Fibroblast of lung (primary cell): ENCODE measurements at regions not wholly inside any gene's neighbourhood (a gene's known extent, or its start where the extent isn't known, plus 50 kb on each side); places are given as distances from the start of the nearest gene placed in this dataset.

Experiments
- DNase-seq, 2 donors: peaks; one replicate each; pipeline versions ENCODE4 v3.0.0 to v3.0.0-alpha.2; 2010; ENCODE audit warnings: low read depth in 2 of 2
- H2AFZ ChIP-seq: 2 replicates; pipeline ENCODE4 v1.5.1; 2012; ENCODE audit warnings: low read length, control low read depth, inconsistent platforms
- H3K27ac ChIP-seq: 2 replicates; pipeline ENCODE4 v1.5.1; 2011; ENCODE audit warnings: low read length, control low read depth; ENCODE audit not compliant: insufficient read depth
- H3K27me3 ChIP-seq: 2 replicates; pipeline ENCODE4 v1.5.1; 2011; ENCODE audit warnings: mild to moderate bottlenecking, low read length; ENCODE audit not compliant: control insufficient read depth, insufficient read depth
- H3K36me3 ChIP-seq: 2 replicates; pipeline ENCODE4 v1.5.1; 2011; ENCODE audit warnings: low read length; ENCODE audit not compliant: control insufficient read depth, insufficient read depth
- H3K4me1 ChIP-seq: 2 replicates; pipeline ENCODE4 v1.5.1; 2011; ENCODE audit warnings: low read length; ENCODE audit not compliant: control insufficient read depth, insufficient read depth; ENCODE audit errors: extremely low read depth
- H3K4me2 ChIP-seq: 2 replicates; pipeline ENCODE4 v1.5.1; 2011; ENCODE audit warnings: low read length, control low read depth; ENCODE audit not compliant: insufficient read depth; ENCODE audit errors: extremely low read depth
- H3K4me3 ChIP-seq, 4 experiments: fragments of 200-600 bp in 1 of 4; sonication (generic) in 1 of 4; replicated peaks in 1 of 4; 2 replicates each; pipeline ENCODE4 v1.5.1; 2011 to 2016; ENCODE audit warnings: low read length in 4 of 4, low read depth in 3 of 4, mild to moderate bottlenecking in 3 of 4, control low read depth in 2 of 4, inconsistent platforms in 1 of 4, mixed read lengths in 1 of 4; ENCODE audit not compliant: insufficient read depth in 1 of 4; ENCODE audit errors: control extremely low read depth in 1 of 4
- H3K79me2 ChIP-seq: 2 replicates; pipeline ENCODE4 v1.5.1; 2012; ENCODE audit warnings: mild to moderate bottlenecking, low read length, inconsistent platforms; ENCODE audit not compliant: control insufficient read depth, insufficient read depth
- H3K9ac ChIP-seq: 2 replicates; pipeline ENCODE4 v1.5.1; 2011; ENCODE audit warnings: mild to moderate bottlenecking, low read length, control low read depth; ENCODE audit not compliant: insufficient read depth
- H3K9me3 ChIP-seq: 2 replicates; pipeline ENCODE4 v1.5.1; 2012; ENCODE audit warnings: low read depth, low read length; ENCODE audit not compliant: control insufficient read depth, insufficient read depth
- H4K20me1 ChIP-seq: 2 replicates; pipeline ENCODE4 v1.5.1; 2011; ENCODE audit warnings: low read length; ENCODE audit not compliant: control insufficient read depth, insufficient read depth; ENCODE audit errors: extremely low read depth
- CTCF ChIP-seq, 2 donors: IDR thresholded peaks in 1 of 2; conservative IDR thresholded peaks in 1 of 2; 1 replicate in 1 of 2; 2 replicates in 1 of 2; pipeline ENCODE4 v1.5.1; 2011 to 2012; ENCODE audit warnings: low read length in 2 of 2, control low read depth in 1 of 2, inconsistent platforms in 1 of 2, low read depth in 1 of 2, mild to moderate bottlenecking in 1 of 2
- EZH2 ChIP-seq: IDR thresholded peaks from 2 replicates; pipeline ENCODE4 v1.5.1; 2012; ENCODE audit warnings: low read length, control low read depth, mild to moderate bottlenecking; ENCODE audit errors: missing control alignments

- no peak overlapping the region for H2AFZ ChIP-seq
- no peaks in the 10 kb centered on the region for H3K9me3 ChIP-seq
- no peaks in the 10 kb centered on the region for H3K27me3 ChIP-seq
- no peaks in the 10 kb centered on the region for H3K4me1 ChIP-seq
- TF ChIP-seq EZH2, result no peak
- TF ChIP-seq CTCF (conservative IDR thresholded peaks at IDR 0.05 in 1 of 2, IDR thresholded peaks at IDR 0.05 in 1 of 2; ENCODE audit: low read depth in 1 of 2, low read length in 2 of 2), result no peak
- H3K4me3 ChIP-seq, result no peak overlapping the region
- H3K9ac ChIP-seq, result no peak overlapping the region
- no peak for DNase-seq
- H3K27ac ChIP-seq, result no peak overlapping the region
- H3K4me2 ChIP-seq, result no peak overlapping the region
- H3K79me2 ChIP-seq, result no peaks in the 10 kb centered on the region
- no peaks in the 10 kb centered on the region for H3K36me3 ChIP-seq
- no peaks in the 10 kb centered on the region for H4K20me1 ChIP-seq
Observed at GRCh38 chr1:230565141-230565540, 77.1 kb upstream of the COG2 start.

- Histone ChIP-seq H2AFZ (no peak overlapping the region), H3K4me3 (no peak overlapping the region), H3K79me2 (no peaks in the 10 kb centered on the region), H3K27me3 (no peaks in the 10 kb centered on the region), H3K9ac (no peak overlapping the region), H3K4me1 (no peaks in the 10 kb centered on the region), H3K9me3 (no peaks in the 10 kb centered on the region), H4K20me1 (no peaks in the 10 kb centered on the region), H3K4me2 (no peak overlapping the region), H3K36me3 (no peaks in the 10 kb centered on the region), H3K27ac (no peak overlapping the region)
- no peak for DNase-seq
- TF ChIP-seq EZH2 (no peak), CTCF (conservative IDR thresholded peaks at IDR 0.05 in 1 of 2, IDR thresholded peaks at IDR 0.05 in 1 of 2; ENCODE audit: low read depth in 1 of 2, low read length in 2 of 2) (no peak)
Observed at GRCh38 chr1:230563591-230563990, 78.7 kb upstream of the COG2 start.

GRCh38 chr1:230561570-230561969 lies 80.7 kb upstream of the COG2 start:
- no peaks in the 10 kb centered on the region for H3K27me3 ChIP-seq
- no peaks in the 10 kb centered on the region for H3K4me1 ChIP-seq
- no peak for DNase-seq
- no peaks in the 10 kb centered on the region for H3K9me3 ChIP-seq
- no peaks in the 10 kb centered on the region for H3K79me2 ChIP-seq
- H3K9ac ChIP-seq, result no peak overlapping the region
- H4K20me1 ChIP-seq, result no peaks in the 10 kb centered on the region
- no peak overlapping the region for H3K4me3 ChIP-seq
- H3K4me2 ChIP-seq, result no peak overlapping the region
- no peak overlapping the region for H2AFZ ChIP-seq
- no peak overlapping the region for H3K27ac ChIP-seq
- no peaks in the 10 kb centered on the region for H3K36me3 ChIP-seq
- TF ChIP-seq EZH2, result no peak
- TF ChIP-seq CTCF (conservative IDR thresholded peaks at IDR 0.05 in 1 of 2, IDR thresholded peaks at IDR 0.05 in 1 of 2; ENCODE audit: low read depth in 1 of 2, low read length in 2 of 2), result no peak
